ENCODE measurements at regions not wholly inside any gene's neighbourhood (a gene's known extent, or its start where the extent isn't known, plus 50 kb on each side); places are given as distances from the start of the nearest gene placed in this dataset.

GRCh38 chr5:174596429-174596828 is 128.0 kb upstream of the MSX2 start:
- no peak for DNase-seq (ENCODE audit: low read depth)

- DNase-seq (ENCODE audit: low read depth): no peak
These were observed 124.4 kb upstream of the MSX2 start for GRCh38 chr5:174599992-174600391.

- DNase-seq (ENCODE audit: low read depth): no peak
These were observed 122.4 kb upstream of the MSX2 start for GRCh38 chr5:174601946-174602345.

- no peak for DNase-seq (ENCODE audit: low read depth)
These were observed 118.2 kb upstream of the MSX2 start for GRCh38 chr5:174606153-174606552.

- DNase-seq (ENCODE audit: low read depth): no peak
These were observed 117.7 kb upstream of the MSX2 start for GRCh38 chr5:174606646-174607045.

- DNase-seq (ENCODE audit: low read depth): no peak
These were observed 117.2 kb upstream of the MSX2 start for GRCh38 chr5:174607205-174607604.

GRCh38 chr5:174607916-174608315 is 116.5 kb upstream of the MSX2 start:
- DNase-seq (ENCODE audit: low read depth): no peak

- no peak for DNase-seq (ENCODE audit: low read depth)
These were observed 115.7 kb upstream of the MSX2 start for GRCh38 chr5:174608631-174609097.

- DNase-seq (ENCODE audit: low read depth): no peak
These were observed 115.3 kb upstream of the MSX2 start for GRCh38 chr5:174609116-174609515.

- DNase-seq (ENCODE audit: low read depth): no peak
These were observed 113.4 kb upstream of the MSX2 start for GRCh38 chr5:174610968-174611367.

GRCh38 chr5:174612686-174613085 is 111.7 kb upstream of the MSX2 start:
- DNase-seq (ENCODE audit: low read depth): no peak

GRCh38 chr5:174614500-174615135 is 109.8 kb upstream of the MSX2 start:
- no peak for DNase-seq (ENCODE audit: low read depth)

- no peak for DNase-seq (ENCODE audit: low read depth)
These were observed 108.3 kb upstream of the MSX2 start for GRCh38 chr5:174616036-174616435.

- no peak for DNase-seq (ENCODE audit: low read depth)
These were observed 107.1 kb upstream of the MSX2 start for GRCh38 chr5:174617285-174617684.

- no peak for DNase-seq (ENCODE audit: low read depth)
These were observed 106.5 kb upstream of the MSX2 start for GRCh38 chr5:174617910-174618309.

- DNase-seq (ENCODE audit: low read depth): no peak
These were observed 105.8 kb upstream of the MSX2 start for GRCh38 chr5:174618589-174618988.

- no peak for DNase-seq (ENCODE audit: low read depth)
These were observed 102.3 kb upstream of the MSX2 start for GRCh38 chr5:174622067-174622466.

GRCh38 chr5:174623018-174623417 is 101.4 kb upstream of the MSX2 start:
- DNase-seq (ENCODE audit: low read depth): no peak

GRCh38 chr5:174623433-174624019 is 100.9 kb upstream of the MSX2 start:
- DNase-seq (ENCODE audit: low read depth): no peak

GRCh38 chr5:174624733-174625522 is 99.5 kb upstream of the MSX2 start:
- DNase-seq (ENCODE audit: low read depth): no peak

- DNase-seq (ENCODE audit: low read depth): no peak
These were observed 98.6 kb upstream of the MSX2 start for GRCh38 chr5:174625591-174626350.

- no peak for DNase-seq (ENCODE audit: low read depth)
These were observed 97.9 kb upstream of the MSX2 start for GRCh38 chr5:174626369-174626920.

Data from activated gamma-delta T cell treated with anti-CD3 and anti-CD28 coated beads, Interleukin-2, amount 50 U/mL, for 16 hours (primary cell).